ENCODE measurements at regions not wholly inside any gene's neighbourhood (a gene's known extent, or its start where the extent isn't known, plus 50 kb on each side); places are given as distances from the start of the nearest gene placed in this dataset.

- TF ChIP-seq, protein P1, sequence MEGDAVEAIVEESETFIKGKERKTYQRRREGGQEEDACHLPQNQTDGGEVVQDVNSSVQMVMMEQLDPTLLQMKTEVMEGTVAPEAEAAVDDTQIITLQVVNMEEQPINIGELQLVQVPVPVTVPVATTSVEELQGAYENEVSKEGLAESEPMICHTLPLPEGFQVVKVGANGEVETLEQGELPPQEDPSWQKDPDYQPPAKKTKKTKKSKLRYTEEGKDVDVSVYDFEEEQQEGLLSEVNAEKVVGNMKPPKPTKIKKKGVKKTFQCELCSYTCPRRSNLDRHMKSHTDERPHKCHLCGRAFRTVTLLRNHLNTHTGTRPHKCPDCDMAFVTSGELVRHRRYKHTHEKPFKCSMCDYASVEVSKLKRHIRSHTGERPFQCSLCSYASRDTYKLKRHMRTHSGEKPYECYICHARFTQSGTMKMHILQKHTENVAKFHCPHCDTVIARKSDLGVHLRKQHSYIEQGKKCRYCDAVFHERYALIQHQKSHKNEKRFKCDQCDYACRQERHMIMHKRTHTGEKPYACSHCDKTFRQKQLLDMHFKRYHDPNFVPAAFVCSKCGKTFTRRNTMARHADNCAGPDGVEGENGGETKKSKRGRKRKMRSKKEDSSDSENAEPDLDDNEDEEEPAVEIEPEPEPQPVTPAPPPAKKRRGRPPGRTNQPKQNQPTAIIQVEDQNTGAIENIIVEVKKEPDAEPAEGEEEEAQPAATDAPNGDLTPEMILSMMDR (IDR thresholded peaks at IDR 0.05; ENCODE audit: insufficient read depth, low read length, poor library complexity, severe bottlenecking) = no peak
- Histone ChIP-seq H3K4me3 (replicated peaks; ENCODE audit: low read depth, low read length) (no peak overlapping the region), H3K27me3 (replicated peaks; ENCODE audit: control insufficient read depth, insufficient read depth, low read length) (no peaks in the 10 kb centered on the region; the same call in none of the 2 replicates), H3K36me3 (ENCODE audit: control insufficient read depth, insufficient read depth, low read length) (no peaks in the 10 kb centered on the region)
- DNase-seq (ENCODE audit: extremely low read depth, insufficient read length) = no peak
Observed at GRCh38 chr1:230548997-230549396, 93.3 kb upstream of the COG2 start.

DNA sequence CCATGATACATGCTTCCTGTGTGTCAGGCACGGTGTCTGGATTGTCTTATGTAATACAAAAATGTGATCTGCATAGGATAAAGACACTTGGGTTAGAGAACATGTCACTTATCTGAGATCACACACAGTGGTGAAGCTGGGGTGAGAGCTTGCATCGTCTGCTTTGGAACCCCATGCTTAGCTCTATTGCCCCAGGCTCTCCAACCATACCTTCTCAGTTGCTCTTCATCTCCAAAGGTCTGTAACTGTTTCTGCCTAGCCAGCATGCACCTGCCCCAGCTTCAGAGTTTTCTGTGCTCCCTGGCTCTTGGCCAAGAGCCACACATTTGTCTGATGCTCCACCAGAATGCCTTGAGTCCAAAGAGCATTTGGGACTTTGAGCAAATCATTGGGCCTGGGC is 93.9 kb upstream of the COG2 start:
- H3K36me3 ChIP-seq (ENCODE audit: control insufficient read depth, insufficient read depth, low read length) = no peaks in the 10 kb centered on the region
- TF ChIP-seq, protein P1 (IDR thresholded peaks at IDR 0.05; ENCODE audit: insufficient read depth, low read length, poor library complexity, severe bottlenecking) = no peak
- no peak overlapping the region for H3K4me3 ChIP-seq (replicated peaks; ENCODE audit: low read depth, low read length)
- no peaks in the 10 kb centered on the region; the same call in none of the 2 replicates for H3K27me3 ChIP-seq (replicated peaks; ENCODE audit: control insufficient read depth, insufficient read depth, low read length)
- no peak for DNase-seq (ENCODE audit: extremely low read depth, insufficient read length)

GRCh38 chr1:230545181-230545580 is 97.1 kb upstream of the COG2 start:
- TF ChIP-seq, protein P1 (IDR thresholded peaks at IDR 0.05; ENCODE audit: insufficient read depth, low read length, poor library complexity, severe bottlenecking) = no peak
- no peaks in the 10 kb centered on the region; the same call in none of the 2 replicates for H3K27me3 ChIP-seq (replicated peaks; ENCODE audit: control insufficient read depth, insufficient read depth, low read length)
- DNase-seq (ENCODE audit: extremely low read depth, insufficient read length) = no peak

GRCh38 chr1:230544758-230545157 is 97.5 kb upstream of the COG2 start:
- no peak for DNase-seq (ENCODE audit: extremely low read depth, insufficient read length)
- TF ChIP-seq, protein P1 (IDR thresholded peaks at IDR 0.05; ENCODE audit: insufficient read depth, low read length, poor library complexity, severe bottlenecking) = no peak
- H3K4me3 ChIP-seq (replicated peaks; ENCODE audit: low read depth, low read length) = no peak overlapping the region

More at GRCh38 chr1:230545181-230545580, 97.1 kb upstream of the COG2 start:
- no peak overlapping the region for H3K4me3 ChIP-seq (replicated peaks; ENCODE audit: low read depth, low read length)
- H3K36me3 ChIP-seq (ENCODE audit: control insufficient read depth, insufficient read depth, low read length) = no peaks in the 10 kb centered on the region

GRCh38 chr1:230543085-230543484 is 99.2 kb upstream of the COG2 start:
- no peak for DNase-seq (ENCODE audit: extremely low read depth, insufficient read length)
- Histone ChIP-seq H3K27me3 (replicated peaks; ENCODE audit: control insufficient read depth, insufficient read depth, low read length) (no peaks in the 10 kb centered on the region; the same call in 1 of the 2 replicates), H3K4me3 (replicated peaks; ENCODE audit: low read depth, low read length) (no peak overlapping the region), H3K36me3 (ENCODE audit: control insufficient read depth, insufficient read depth, low read length) (no peaks in the 10 kb centered on the region)
- TF ChIP-seq, protein P1 (IDR thresholded peaks at IDR 0.05; ENCODE audit: insufficient read depth, low read length, poor library complexity, severe bottlenecking) = no peak

More at GRCh38 chr1:230544758-230545157, 97.5 kb upstream of the COG2 start:
- Histone ChIP-seq H3K36me3 (ENCODE audit: control insufficient read depth, insufficient read depth, low read length) (no peaks in the 10 kb centered on the region), H3K27me3 (replicated peaks; ENCODE audit: control insufficient read depth, insufficient read depth, low read length) (no peaks in the 10 kb centered on the region; the same call in none of the 2 replicates)

GRCh38 chr1:230542681-230543080 is 99.6 kb upstream of the COG2 start:
- Histone ChIP-seq H3K4me3 (replicated peaks; ENCODE audit: low read depth, low read length) (no peak overlapping the region), H3K36me3 (ENCODE audit: control insufficient read depth, insufficient read depth, low read length) (no peaks in the 10 kb centered on the region)
- TF ChIP-seq, protein P1 (IDR thresholded peaks at IDR 0.05; ENCODE audit: insufficient read depth, low read length, poor library complexity, severe bottlenecking) = no peak

More at GRCh38 chr1:230542681-230543080, 99.6 kb upstream of the COG2 start:
- no peak for DNase-seq (ENCODE audit: extremely low read depth, insufficient read length)
- no peaks in the 10 kb centered on the region; the same call in 1 of the 2 replicates for H3K27me3 ChIP-seq (replicated peaks; ENCODE audit: control insufficient read depth, insufficient read depth, low read length)
